ENCODE measurements at regions not wholly inside any gene's neighbourhood (a gene's known extent, or its start where the extent isn't known, plus 50 kb on each side); places are given as distances from the start of the nearest gene placed in this dataset.

DNA sequence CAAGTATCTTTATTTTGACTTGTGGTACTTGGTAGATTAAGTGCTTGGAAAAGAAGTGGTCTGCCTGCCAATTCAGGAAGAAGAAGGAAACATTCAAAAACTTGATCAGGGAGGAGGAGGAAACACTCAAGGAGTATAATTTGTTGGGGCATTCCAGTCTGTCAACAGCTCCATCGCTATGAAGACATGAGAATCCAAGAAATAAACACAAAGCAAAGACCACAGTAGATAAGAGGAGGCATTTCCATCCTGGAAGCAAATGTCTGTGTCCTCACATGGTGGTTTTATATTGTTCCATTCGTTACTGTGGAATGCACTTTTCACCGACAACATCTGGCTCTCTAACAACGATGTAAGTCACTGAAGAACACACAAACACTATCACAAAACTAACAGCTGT lies 176.1 kb upstream of the FRMD4B start:
- TF ChIP-seq, protein P1, sequence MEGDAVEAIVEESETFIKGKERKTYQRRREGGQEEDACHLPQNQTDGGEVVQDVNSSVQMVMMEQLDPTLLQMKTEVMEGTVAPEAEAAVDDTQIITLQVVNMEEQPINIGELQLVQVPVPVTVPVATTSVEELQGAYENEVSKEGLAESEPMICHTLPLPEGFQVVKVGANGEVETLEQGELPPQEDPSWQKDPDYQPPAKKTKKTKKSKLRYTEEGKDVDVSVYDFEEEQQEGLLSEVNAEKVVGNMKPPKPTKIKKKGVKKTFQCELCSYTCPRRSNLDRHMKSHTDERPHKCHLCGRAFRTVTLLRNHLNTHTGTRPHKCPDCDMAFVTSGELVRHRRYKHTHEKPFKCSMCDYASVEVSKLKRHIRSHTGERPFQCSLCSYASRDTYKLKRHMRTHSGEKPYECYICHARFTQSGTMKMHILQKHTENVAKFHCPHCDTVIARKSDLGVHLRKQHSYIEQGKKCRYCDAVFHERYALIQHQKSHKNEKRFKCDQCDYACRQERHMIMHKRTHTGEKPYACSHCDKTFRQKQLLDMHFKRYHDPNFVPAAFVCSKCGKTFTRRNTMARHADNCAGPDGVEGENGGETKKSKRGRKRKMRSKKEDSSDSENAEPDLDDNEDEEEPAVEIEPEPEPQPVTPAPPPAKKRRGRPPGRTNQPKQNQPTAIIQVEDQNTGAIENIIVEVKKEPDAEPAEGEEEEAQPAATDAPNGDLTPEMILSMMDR (IDR thresholded peaks at IDR 0.05): no peak
- Histone ChIP-seq H3K4me3 (no peak overlapping the region), H3K27ac (no peak overlapping the region)
- no peak for DNase-seq (ENCODE audit: low spot score)

DNA sequence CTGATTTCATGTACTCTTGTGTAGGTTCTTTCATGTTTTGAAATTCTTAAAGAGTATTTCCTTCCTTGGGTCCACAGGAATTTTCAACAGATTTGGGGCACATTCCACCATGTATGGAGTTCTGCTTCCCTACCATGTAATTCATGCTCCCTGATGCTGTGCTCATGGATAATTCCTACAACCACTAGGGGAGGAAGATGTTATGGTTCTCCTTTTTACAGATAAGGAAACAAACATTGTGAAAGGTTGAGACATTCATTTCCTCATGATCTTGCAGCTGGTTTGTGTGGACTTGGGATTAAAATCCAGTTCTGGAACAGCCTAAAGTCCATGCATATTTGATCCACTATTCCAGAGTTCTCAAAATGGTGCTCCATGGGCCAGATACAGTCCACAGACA lies 174.9 kb upstream of the FRMD4B start:
- TF ChIP-seq, protein P1 (IDR thresholded peaks at IDR 0.05): no peak
- no peak for DNase-seq (ENCODE audit: low spot score)
- H3K27ac ChIP-seq: no peak overlapping the region
- no peak overlapping the region for H3K4me3 ChIP-seq

DNA sequence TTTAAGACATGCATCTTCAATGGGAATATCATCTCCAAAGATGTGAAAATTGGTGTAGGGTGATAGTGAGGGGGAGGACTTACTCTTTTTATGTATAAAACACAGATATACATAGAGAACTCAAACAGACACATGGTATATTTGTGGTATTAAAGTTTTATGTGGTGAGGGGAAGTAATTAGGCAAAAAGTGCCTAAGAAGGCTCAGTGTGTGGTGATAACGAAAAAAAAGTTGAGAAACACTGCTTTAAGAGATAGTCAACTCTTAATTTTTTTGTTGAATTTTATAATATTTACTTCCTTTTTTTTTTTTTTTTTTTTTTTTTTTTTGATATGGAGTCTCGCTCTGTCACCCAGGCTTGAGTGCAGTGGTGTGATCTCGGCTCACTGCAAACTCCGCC lies 174.2 kb upstream of the FRMD4B start:
- Histone ChIP-seq H3K27ac (no peak overlapping the region), H3K4me3 (no peak overlapping the region)
- TF ChIP-seq, protein P1 (IDR thresholded peaks at IDR 0.05): no peak
- DNase-seq (ENCODE audit: low spot score): no peak

DNA sequence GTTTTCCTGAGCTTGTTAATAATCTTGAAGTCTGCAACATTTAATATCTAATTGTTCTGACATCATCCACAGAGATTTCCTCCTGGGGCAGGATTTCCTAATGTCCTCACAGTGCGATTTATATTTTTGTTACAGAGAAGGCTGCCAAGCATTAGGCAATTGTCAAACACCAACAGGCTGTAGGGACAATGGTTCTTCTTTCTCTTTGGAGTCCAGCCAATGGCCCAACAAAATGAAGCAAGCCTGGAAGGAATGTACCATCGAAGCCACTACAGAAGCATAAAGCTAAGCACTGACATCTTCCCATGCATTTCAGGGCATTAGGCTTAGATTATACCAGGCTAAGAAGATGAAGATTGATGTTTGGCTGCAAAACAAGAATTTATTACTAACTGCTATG lies 173.0 kb upstream of the FRMD4B start:
- DNase-seq (ENCODE audit: low spot score): no peak

DNA sequence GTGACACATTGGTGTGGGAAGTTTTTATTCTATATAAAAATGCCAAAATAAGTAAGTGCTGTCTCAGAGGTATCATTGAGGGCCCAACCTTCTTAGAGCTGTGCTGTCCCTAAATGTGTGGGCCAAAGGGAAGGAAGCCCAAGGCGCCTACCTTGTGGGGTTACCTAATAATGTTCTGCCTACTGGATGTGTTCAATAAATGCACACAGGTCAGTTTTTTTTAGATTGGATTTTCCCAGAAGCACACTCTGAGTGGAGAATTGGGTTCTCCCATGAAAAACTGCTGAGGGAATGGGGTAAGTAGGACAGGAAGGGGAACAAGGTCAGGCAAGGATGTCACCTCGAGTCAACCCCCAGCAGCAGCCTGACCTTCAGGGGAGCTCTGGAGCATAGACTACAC lies 168.7 kb upstream of the FRMD4B start:
- DNase-seq (ENCODE audit: low spot score): no peak
- no peak overlapping the region for H3K4me3 ChIP-seq
- TF ChIP-seq, protein P1 (IDR thresholded peaks at IDR 0.05): no peak
- no peak overlapping the region for H3K27ac ChIP-seq

More for the DNA sequence above, 173.0 kb upstream of the FRMD4B start:
- Histone ChIP-seq H3K4me3 (no peak overlapping the region), H3K27ac (no peak overlapping the region)
- TF ChIP-seq, protein P1 (IDR thresholded peaks at IDR 0.05): no peak

DNA sequence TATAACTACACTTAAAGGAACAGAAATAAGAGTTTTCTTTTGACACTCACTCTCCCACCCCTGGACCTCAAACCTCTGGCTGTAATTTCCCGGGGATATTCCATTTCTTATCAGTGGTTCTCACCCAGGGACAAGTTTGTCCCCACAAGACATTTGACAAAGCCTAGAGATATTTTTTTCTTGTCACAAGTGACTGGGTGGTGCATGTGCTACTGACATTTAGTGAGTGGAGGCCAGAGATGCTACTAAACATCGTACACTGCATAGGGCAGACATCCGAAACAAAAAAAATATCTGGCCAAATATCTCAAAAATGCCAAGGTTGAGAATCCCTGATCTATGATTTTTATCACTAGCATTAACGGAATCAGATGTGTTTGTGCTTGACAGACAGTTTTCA lies 168.0 kb upstream of the FRMD4B start:
- TF ChIP-seq, protein P1 (IDR thresholded peaks at IDR 0.05): no peak
- H3K27ac ChIP-seq: no peak overlapping the region
- no peak overlapping the region for H3K4me3 ChIP-seq
- no peak for DNase-seq (ENCODE audit: low spot score)

DNA sequence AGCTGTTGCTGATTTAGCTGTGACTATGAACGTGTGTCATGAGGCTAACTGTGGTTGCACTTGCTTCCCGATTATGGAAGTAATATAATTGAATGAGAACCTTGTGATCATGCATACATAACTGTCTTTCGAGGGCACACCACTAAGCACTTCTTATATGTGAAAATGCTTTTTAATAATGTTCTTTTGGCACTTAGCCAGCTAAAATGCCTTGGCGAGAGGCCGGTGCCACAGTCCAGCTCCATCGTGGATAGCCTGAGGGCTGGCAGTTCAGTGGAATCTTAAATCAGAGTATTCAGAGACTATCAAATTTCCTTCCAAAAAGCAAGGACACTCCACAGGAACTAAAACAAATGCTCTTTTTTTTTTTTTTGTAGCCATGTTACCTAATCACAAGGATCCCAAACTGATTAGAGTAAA lies 161.6 kb upstream of the FRMD4B start:
- no peak for DNase-seq (ENCODE audit: low spot score)
- TF ChIP-seq, protein P1 (IDR thresholded peaks at IDR 0.05): no peak
- no peak overlapping the region for H3K27ac ChIP-seq
- H3K4me3 ChIP-seq: no peak overlapping the region
